K562 (cell line): ENCODE measurements at regions not wholly inside any gene's neighbourhood (a gene's known extent, or its start where the extent isn't known, plus 50 kb on each side); places are given as distances from the start of the nearest gene placed in this dataset.

Experiments
- ATAC-seq: fragments of 200-7000 bp; cut with Tn5 transposase; 3 replicates; pipeline ENCODE4 v1.9.1; 2020; ENCODE audit warnings: moderate library complexity
- BruUV-seq: library from RNA; stranded (reverse); fragments of 400-500 nt; replicated peaks from 2 replicates; lab custom pipeline; 2021; lab: Mats Ljungman, UMichigan
- CTCF ChIA-PET: fragments of 300-600 bp; formaldehyde crosslinking; extraction: SDS; loops from one replicate; lab custom pipeline; 2021; ENCODE audit warnings: low intra/inter-chr PET ratio; lab: Yijun Ruan, JAX
- POLR2A ChIA-PET: fragments of 300-600, 350-650 bp; sonication (Branson Sonifier 250); formaldehyde crosslinking; extraction: SDS; loops from one replicate; lab custom pipeline; 2021; ENCODE audit warnings: antibody characterized with exemption, inconsistent platforms; lab: Yijun Ruan, JAX
- DNase-seq, 4 experiments: peaks; one replicate each; pipeline versions ENCODE4 v3.0.0 to v3.0.0-alpha.2; 2011 to 2018; ENCODE audit warnings: low spot score in 3 of 4, mixed read lengths in 3 of 4; ENCODE audit errors: extremely low read depth in 1 of 4
- FAIRE-seq: peaks from 2 replicates; lab custom pipeline; 2011; peaks lifted over from hg19 to GRCh38; lab: Jason Lieb, UNC
- H2AFZ ChIP-seq: 2 replicates; pipeline ENCODE4 v1.6.0; 2011; ENCODE audit warnings: low read depth, low read length, control low read depth, inconsistent platforms
- H3K27ac ChIP-seq: fragments of 200-600 bp; 3 replicates; pipeline ENCODE4 v1.8.0; 2011; ENCODE audit warnings: low read depth, mild to moderate bottlenecking, control low read depth, inconsistent platforms, low read length, moderate library complexity, mixed read lengths; ENCODE audit errors: extremely low read depth
- H3K27me3 ChIP-seq, 2 experiments: fragments of 300-600 bp in 1 of 2; 2 replicates in 1 of 2; 3 replicates in 1 of 2; pipeline versions ENCODE4 v1.6.0 to v1.8.0; 2011; ENCODE audit warnings: inconsistent platforms in 2 of 2, low read length in 2 of 2, mild to moderate bottlenecking in 1 of 2, mixed read lengths in 1 of 2, moderate library complexity in 1 of 2; ENCODE audit not compliant: control insufficient read depth in 2 of 2, insufficient read depth in 2 of 2
- H3K36me3 ChIP-seq: fragments of 300-600 bp; 3 replicates; pipeline ENCODE4 v1.8.0; 2011; ENCODE audit warnings: mild to moderate bottlenecking, low read length, inconsistent platforms; ENCODE audit not compliant: control insufficient read depth, insufficient read depth
- H3K4me1 ChIP-seq, 2 experiments: fragments of 200-600 bp in 1 of 2; replicated peaks in 1 of 2; 2 replicates in 1 of 2; 3 replicates in 1 of 2; pipeline versions ENCODE4 v1.5.1 to v1.8.0; 2011; ENCODE audit warnings: inconsistent platforms in 2 of 2, low read length in 2 of 2, mild to moderate bottlenecking in 1 of 2, mixed read lengths in 1 of 2, moderate library complexity in 1 of 2; ENCODE audit not compliant: control insufficient read depth in 2 of 2, insufficient read depth in 2 of 2
- H3K4me2 ChIP-seq: 2 replicates; pipeline ENCODE4 v1.6.1; 2011; ENCODE audit warnings: low read length, control low read depth, inconsistent platforms, mixed read lengths; ENCODE audit not compliant: insufficient read depth
- H3K4me3 ChIP-seq: fragments of 200-600 bp; sonication (generic), shearing (Covaris generic); 2 replicates; pipeline ENCODE4 v1.5.1; 2016; ENCODE audit warnings: control low read depth, inconsistent platforms
- H3K79me2 ChIP-seq: fragments of 200-600 bp; 3 replicates; pipeline ENCODE4 v1.8.0; 2011; ENCODE audit warnings: low read length, inconsistent platforms; ENCODE audit not compliant: control insufficient read depth, insufficient read depth
- H3K9ac ChIP-seq, 2 experiments: 2 replicates each; pipeline versions ENCODE4 v1.6.0 to v1.6.1; 2011; ENCODE audit warnings: low read depth in 2 of 2, low read length in 2 of 2, control low read depth in 1 of 2, inconsistent platforms in 1 of 2, mild to moderate bottlenecking in 1 of 2, mixed read lengths in 1 of 2; ENCODE audit not compliant: insufficient read depth in 1 of 2
- H3K9me1 ChIP-seq: one replicate; pipeline ENCODE4 v1.6.0; 2011; ENCODE audit warnings: inconsistent platforms, mild to moderate bottlenecking, low read length, moderate library complexity; ENCODE audit not compliant: control insufficient read depth, insufficient read depth
- H3K9me3 ChIP-seq: replicated peaks from 2 replicates; pipeline ENCODE4 v1.5.1; 2011; ENCODE audit warnings: low read depth, low read length, inconsistent platforms; ENCODE audit not compliant: control insufficient read depth, insufficient read depth
- H4K20me1 ChIP-seq: replicated peaks from 2 replicates; pipeline ENCODE4 v1.6.1; 2011; ENCODE audit warnings: low read length, inconsistent platforms, mixed read lengths; ENCODE audit not compliant: control insufficient read depth, insufficient read depth
- ZNF764 ChIP-seq: fragments of 250-450 bp; sonication (Bioruptor Pico); IDR thresholded peaks from 2 replicates; pipeline ENCODE4 v1.4.0; 2020; ENCODE audit warnings: low read depth, mild to moderate bottlenecking, moderate library complexity
- WGBS: fragments of 100-300 bp; shearing (Covaris generic); methylation state at CpG from one replicate; pipeline ENCODE4 v1.1.6; 2016; ENCODE audit warnings: low coverage, mixed read lengths; ENCODE audit not compliant: insufficient coverage; ENCODE audit errors: missing lambda C conversion rate; 5-methylcytosine and 5-hydroxymethylcytosine counted together
- in situ Hi-C: fragments of 300-500 bp; cut with MboI; formaldehyde crosslinking; loops from 4 replicates; pipeline ENCODE4 v1.15.0; 2018; ENCODE audit warnings: inconsistent platforms, mixed read lengths
- intact Hi-C: fragments of 100-400 bp; cut with micrococcal nuclease; formaldehyde crosslinking; loops from 2 replicates; pipeline ENCODE4 v1.14.2; 2022
- TF ChIP-seq, protein P1 (sequence below): fragments of 450-650 bp; IDR thresholded peaks from 2 replicates; pipeline ENCODE4 v1.6.1; 2018; ENCODE audit not compliant: partially characterized antibody
- TF ChIP-seq, protein P2 (sequence below): fragments of 250-450 bp; sonication (Bioruptor Pico); IDR thresholded peaks from 2 replicates; pipeline ENCODE4 v1.8.0; 2022; ENCODE audit warnings: moderate library complexity, mild to moderate bottlenecking, inconsistent platforms
- TF ChIP-seq, protein P3 (sequence below), 3 experiments: fragments of 200-800 bp in 1 of 3; sonication (Bioruptor generic) in 1 of 3; sonication (generic) in 1 of 3; formaldehyde crosslinking in 1 of 3; IDR thresholded peaks; 2 replicates each; pipeline versions ENCODE4 v1.6.1 to v1.8.0; 2016 to 2022; ENCODE audit warnings: mild to moderate bottlenecking in 2 of 3, missing compliant biosample characterization in 2 of 3, missing genetic modification characterization in 2 of 3, missing genetic modification reagents in 1 of 3

GRCh38 chr1:37169241-37169640 is 134.9 kb upstream of the GRIK3 start:
- no peak overlapping the region for H2AFZ ChIP-seq
- no peaks in the 10 kb centered on the region for H3K36me3 ChIP-seq
- H3K4me1 ChIP-seq, result no peaks in the 10 kb centered on the region
- H3K27ac ChIP-seq, result no peak overlapping the region
- H3K79me2 ChIP-seq, result no peaks in the 10 kb centered on the region
- H3K9me3 ChIP-seq, result no peaks in the 10 kb centered on the region
- ATAC-seq (no peak), DNase-seq (no peak), FAIRE-seq (peak; percentile 6)
- BruUV-seq, result no TSS peak
- H3K9me1 ChIP-seq, result no peaks in the 10 kb centered on the region
- in situ Hi-C loops (no loop called here), intact Hi-C loops (no loop called here)
- no peak for TF ChIP-seq ZNF764 (CRISPR knock-in tag)
- TF ChIP-seq, protein P1, sequence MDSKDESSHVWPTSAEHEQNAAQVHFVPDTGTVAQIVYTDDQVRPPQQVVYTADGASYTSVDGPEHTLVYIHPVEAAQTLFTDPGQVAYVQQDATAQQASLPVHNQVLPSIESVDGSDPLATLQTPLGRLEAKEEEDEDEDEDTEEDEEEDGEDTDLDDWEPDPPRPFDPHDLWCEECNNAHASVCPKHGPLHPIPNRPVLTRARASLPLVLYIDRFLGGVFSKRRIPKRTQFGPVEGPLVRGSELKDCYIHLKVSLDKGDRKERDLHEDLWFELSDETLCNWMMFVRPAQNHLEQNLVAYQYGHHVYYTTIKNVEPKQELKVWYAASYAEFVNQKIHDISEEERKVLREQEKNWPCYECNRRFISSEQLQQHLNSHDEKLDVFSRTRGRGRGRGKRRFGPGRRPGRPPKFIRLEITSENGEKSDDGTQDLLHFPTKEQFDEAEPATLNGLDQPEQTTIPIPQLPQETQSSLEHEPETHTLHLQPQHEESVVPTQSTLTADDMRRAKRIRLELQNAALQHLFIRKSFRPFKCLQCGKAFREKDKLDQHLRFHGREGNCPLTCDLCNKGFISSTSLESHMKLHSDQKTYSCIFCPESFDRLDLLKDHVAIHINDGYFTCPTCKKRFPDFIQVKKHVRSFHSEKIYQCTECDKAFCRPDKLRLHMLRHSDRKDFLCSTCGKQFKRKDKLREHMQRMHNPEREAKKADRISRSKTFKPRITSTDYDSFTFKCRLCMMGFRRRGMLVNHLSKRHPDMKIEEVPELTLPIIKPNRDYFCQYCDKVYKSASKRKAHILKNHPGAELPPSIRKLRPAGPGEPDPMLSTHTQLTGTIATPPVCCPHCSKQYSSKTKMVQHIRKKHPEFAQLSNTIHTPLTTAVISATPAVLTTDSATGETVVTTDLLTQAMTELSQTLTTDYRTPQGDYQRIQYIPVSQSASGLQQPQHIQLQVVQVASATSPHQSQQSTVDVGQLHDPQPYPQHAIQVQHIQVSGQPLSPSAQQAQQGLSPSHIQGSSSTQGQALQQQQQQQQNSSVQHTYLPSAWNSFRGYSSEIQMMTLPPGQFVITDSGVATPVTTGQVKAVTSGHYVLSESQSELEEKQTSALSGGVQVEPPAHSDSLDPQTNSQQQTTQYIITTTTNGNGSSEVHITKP, result no peak
- TF ChIP-seq, protein P2, sequence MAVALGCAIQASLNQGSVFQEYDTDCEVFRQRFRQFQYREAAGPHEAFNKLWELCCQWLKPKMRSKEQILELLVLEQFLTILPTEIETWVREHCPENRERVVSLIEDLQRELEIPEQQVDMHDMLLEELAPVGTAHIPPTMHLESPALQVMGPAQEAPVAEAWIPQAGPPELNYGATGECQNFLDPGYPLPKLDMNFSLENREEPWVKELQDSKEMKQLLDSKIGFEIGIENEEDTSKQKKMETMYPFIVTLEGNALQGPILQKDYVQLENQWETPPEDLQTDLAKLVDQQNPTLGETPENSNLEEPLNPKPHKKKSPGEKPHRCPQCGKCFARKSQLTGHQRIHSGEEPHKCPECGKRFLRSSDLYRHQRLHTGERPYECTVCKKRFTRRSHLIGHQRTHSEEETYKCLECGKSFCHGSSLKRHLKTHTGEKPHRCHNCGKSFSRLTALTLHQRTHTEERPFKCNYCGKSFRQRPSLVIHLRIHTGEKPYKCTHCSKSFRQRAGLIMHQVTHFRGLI, result no peak
- TF ChIP-seq, protein P3, sequence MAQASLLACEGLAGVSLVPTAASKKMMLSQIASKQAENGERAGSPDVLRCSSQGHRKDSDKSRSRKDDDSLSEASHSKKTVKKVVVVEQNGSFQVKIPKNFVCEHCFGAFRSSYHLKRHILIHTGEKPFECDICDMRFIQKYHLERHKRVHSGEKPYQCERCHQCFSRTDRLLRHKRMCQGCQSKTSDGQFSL (CRISPR knock-in tag; IDR thresholded peaks at IDR 0.05), result no peak
- TF ChIP-seq, protein P3 (tag; IDR thresholded peaks at IDR 0.05), result no peak
- ChIA-PET POLR2A (interaction anchor here (0.5 kb wide), 1 partner anchor 12 kb away, joined by 3 read pairs; no protein-coding TSS in a partner anchor), CTCF (no interaction called here)
- H3K9ac ChIP-seq, result no peak overlapping the region
- H3K4me3 ChIP-seq, result no peak overlapping the region
- H3K4me2 ChIP-seq, result no peak overlapping the region
- 0 out of 5 replicates have a peak, but pooled peaks cover 0 to 8% of the 10 kb centered on the region in 2 experiments for H3K27me3 ChIP-seq
- peaks cover 3% of the 10 kb centered on the region; the same call in 1 of the 2 replicates for H4K20me1 ChIP-seq
- WGBS, result 0% methylated on average over 2 of the region's 2 CpGs
